ENCODE measurements at regions not wholly inside any gene's neighbourhood (a gene's known extent, or its start where the extent isn't known, plus 50 kb on each side); places are given as distances from the start of the nearest gene placed in this dataset.

- DNase-seq: no peak
These were observed 71.3 kb downstream of the RPE65 start for GRCh38 chr1:68378296-68379084.

GRCh38 chr1:68377098-68377497 is 72.7 kb downstream of the RPE65 start:
- DNase-seq: no peak

- no peak for DNase-seq
These were observed 73.3 kb downstream of the RPE65 start for GRCh38 chr1:68376441-68376840.

- DNase-seq: no peak
These were observed 73.8 kb downstream of the RPE65 start for GRCh38 chr1:68375919-68376318.

- no peak for DNase-seq
These were observed 76.6 kb downstream of the RPE65 start for GRCh38 chr1:68373173-68373572.

- peak; percentile 3 for DNase-seq
These were observed 77.3 kb downstream of the RPE65 start for GRCh38 chr1:68372487-68372886.

- no peak for DNase-seq
These were observed 79.4 kb downstream of the RPE65 start for GRCh38 chr1:68370101-68370915.

- DNase-seq: no peak
These were observed 83.2 kb downstream of the RPE65 start for GRCh38 chr1:68366572-68366971.

GRCh38 chr1:68365709-68366382 is 83.9 kb downstream of the RPE65 start:
- no peak for DNase-seq

GRCh38 chr1:68363339-68363738 is 86.4 kb downstream of the RPE65 start:
- no peak for DNase-seq

GRCh38 chr1:68361346-68361910 is 88.3 kb downstream of the RPE65 start:
- DNase-seq: no peak

GRCh38 chr1:68359045-68359444 is 90.7 kb downstream of the RPE65 start:
- DNase-seq: no peak

GRCh38 chr1:68358439-68358838 is 91.3 kb downstream of the RPE65 start:
- DNase-seq: peak; percentile 50

- DNase-seq: no peak
These were observed 94.1 kb downstream of the RPE65 start for GRCh38 chr1:68355614-68356013.

GRCh38 chr1:68352202-68352601 is 97.6 kb downstream of the RPE65 start:
- no peak for DNase-seq

GRCh38 chr1:68347415-68347814 is 102.3 kb downstream of the RPE65 start:
- DNase-seq: peak; percentile 71

- peak; percentile 52 for DNase-seq
These were observed 103.5 kb downstream of the RPE65 start for GRCh38 chr1:68346188-68346808.

GRCh38 chr1:68344208-68344607 is 105.5 kb downstream of the RPE65 start:
- DNase-seq: no peak

GRCh38 chr1:68340951-68341350 is 108.6 kb upstream of the WLS start:
- DNase-seq: no peak

GRCh38 chr1:68339505-68339904 is 107.2 kb upstream of the WLS start:
- peak; percentile 24 for DNase-seq

- DNase-seq: no peak
These were observed 105.8 kb upstream of the WLS start for GRCh38 chr1:68338081-68338480.

- no peak for DNase-seq
These were observed 99.7 kb upstream of the WLS start for GRCh38 chr1:68332041-68332440.
